CD8-positive, alpha-beta memory T cell (primary cell): ENCODE measurements at regions not wholly inside any gene's neighbourhood (a gene's known extent, or its start where the extent isn't known, plus 50 kb on each side); places are given as distances from the start of the nearest gene placed in this dataset.
A peak's percentile ranks its signal among the peaks of the same experiment; 100 is the strongest.

Source experiments
- CTCF ChIA-PET: fragments of 350-600 bp; sonication (Branson Sonifier 250); formaldehyde crosslinking; loops from one replicate; lab custom pipeline; 2021; ENCODE audit warnings: antibody characterized with exemption; lab: Charles Lee
- POLR2A ChIA-PET: fragments of 350-600 bp; sonication (Branson Sonifier 250); formaldehyde crosslinking; loops from one replicate; lab custom pipeline; 2021; ENCODE audit warnings: antibody characterized with exemption; lab: Charles Lee
- DNase-seq, 5 donors: peaks; one replicate each; pipeline versions ENCODE4 v3.0.0 to v3.0.0-alpha.2; 2020 to 2022; ENCODE audit warnings: mixed read lengths in 1 of 5
- H3K27ac ChIP-seq: one replicate; pipeline ENCODE4 v1.7.0; 2013; ENCODE audit warnings: low read depth, mild to moderate bottlenecking, low read length, moderate library complexity
- H3K27me3 ChIP-seq: 2 replicates; pipeline ENCODE4 v1.7.0; 2013; ENCODE audit warnings: low read length, mild to moderate bottlenecking; ENCODE audit not compliant: insufficient read depth, poor library complexity, severe bottlenecking
- H3K36me3 ChIP-seq: 2 replicates; pipeline ENCODE4 v1.7.0; 2013; ENCODE audit warnings: mild to moderate bottlenecking, low read length, moderate library complexity; ENCODE audit not compliant: insufficient read depth
- H3K4me1 ChIP-seq: 2 replicates; pipeline ENCODE4 v1.7.0; 2013; ENCODE audit warnings: mild to moderate bottlenecking, low read length, moderate library complexity; ENCODE audit not compliant: insufficient read depth
- H3K4me3 ChIP-seq: 2 replicates; pipeline ENCODE4 v1.7.0; 2013; ENCODE audit warnings: mild to moderate bottlenecking, low read length
- H3K9me3 ChIP-seq: 2 replicates; pipeline ENCODE4 v1.7.0; 2013; ENCODE audit warnings: mild to moderate bottlenecking, low read length
- H3K27ac Mint-ChIP-seq, 8 donors: one replicate each; pipeline ENCODE4 v1.8.0; 2020 to 2021; ENCODE audit warnings: mixed read lengths in 8 of 8, mild to moderate bottlenecking in 6 of 8, inconsistent platforms in 3 of 8, moderate library complexity in 3 of 8
- H3K27me3 Mint-ChIP-seq, 2 donors: one replicate each; pipeline ENCODE4 v1.8.0; 2020 to 2021; ENCODE audit warnings: mixed read lengths in 2 of 2, mild to moderate bottlenecking in 1 of 2, moderate library complexity in 1 of 2
- H3K36me3 Mint-ChIP-seq, 3 donors: one replicate each; pipeline ENCODE4 v1.8.0; 2020 to 2021; ENCODE audit warnings: mixed read lengths in 3 of 3, inconsistent platforms in 1 of 3, mild to moderate bottlenecking in 1 of 3
- H3K4me1 Mint-ChIP-seq, 3 donors: one replicate each; pipeline ENCODE4 v1.8.0; 2020 to 2021; ENCODE audit warnings: mixed read lengths in 3 of 3, inconsistent platforms in 1 of 3, mild to moderate bottlenecking in 1 of 3
- H3K4me3 Mint-ChIP-seq, 7 donors: one replicate each; pipeline ENCODE4 v1.8.0; 2020 to 2021; ENCODE audit warnings: mixed read lengths in 7 of 7, mild to moderate bottlenecking in 6 of 7, moderate library complexity in 4 of 7, inconsistent platforms in 2 of 7
- H3K9me3 Mint-ChIP-seq, 5 donors: one replicate each; pipeline ENCODE4 v1.8.0; 2020 to 2022; ENCODE audit warnings: mixed read lengths in 5 of 5, mild to moderate bottlenecking in 3 of 5, moderate library complexity in 2 of 5, inconsistent platforms in 1 of 5

GRCh38 chr7:25887795-25888559 is 264.0 kb upstream of the NFE2L3 start:
- ChIA-PET CTCF (interaction anchor here (1.0 to 2.1 kb wide), 2 partner anchors 174 to 478 kb away, joined by 3 to 6 read pairs; no protein-coding TSS in a partner anchor), POLR2A (no interaction called here)
- Mint-ChIP-seq H3K4me1 (peaks cover 3 to 4% (median 4%) of the 10 kb centered on the region in 3 donors), H3K9me3 (no peaks in the 10 kb centered on the region), H3K4me3 (no peak overlapping the region), H3K36me3 (peaks cover 0 to 2% (median 2%) of the 10 kb centered on the region in 3 donors), H3K27ac (no peak overlapping the region), H3K27me3 (peaks cover 17 to 43% of the 10 kb centered on the region in 2 donors)
- H3K27me3 ChIP-seq, result no peaks in the 10 kb centered on the region
- no peaks in the 10 kb centered on the region for H3K4me1 ChIP-seq
- no peak for DNase-seq
- H3K4me3 ChIP-seq, result no peak overlapping the region
- H3K27ac ChIP-seq, result no peak overlapping the region
- no peaks in the 10 kb centered on the region for H3K9me3 ChIP-seq
- no peaks in the 10 kb centered on the region for H3K36me3 ChIP-seq

GRCh38 chr7:25889765-25890164 is 262.2 kb upstream of the NFE2L3 start:
- CTCF ChIA-PET, result interaction anchor here (1.4 kb wide), 1 partner anchor 173 kb away, joined by 3 read pairs; no protein-coding TSS in a partner anchor
- POLR2A ChIA-PET, result no interaction called here

GRCh38 chr7:25891591-25891990 is 260.4 kb upstream of the NFE2L3 start:
- Mint-ChIP-seq H3K36me3 (peaks cover 0 to 2% (median 2%) of the 10 kb centered on the region in 3 donors), H3K4me3 (no peak overlapping the region), H3K9me3 (no peaks in the 10 kb centered on the region), H3K27me3 (peaks cover 13 to 19% of the 10 kb centered on the region in 2 donors), H3K27ac (peak overlapping the region in 1 of 8 donors; percentile 26), H3K4me1 (peaks cover 24 to 35% (median 34%) of the 10 kb centered on the region in 3 donors)
- no peak for DNase-seq
- Histone ChIP-seq H3K27me3 (no peaks in the 10 kb centered on the region), H3K9me3 (no peaks in the 10 kb centered on the region), H3K36me3 (no peaks in the 10 kb centered on the region), H3K4me1 (peaks cover 15% of the 10 kb centered on the region), H3K27ac (no peak overlapping the region), H3K4me3 (no peak overlapping the region)
- CTCF ChIA-PET, result interaction anchor here (1.0 to 7.0 kb wide), 6 partner anchors 10 to 1269 kb away, joined by 3 to 85 read pairs (median 26); no protein-coding TSS in a partner anchor
- POLR2A ChIA-PET, result interaction anchor here (2.4 kb wide), 1 partner anchor 473 kb away, joined by 7 read pairs; no protein-coding TSS in a partner anchor

More at GRCh38 chr7:25889765-25890164, 262.2 kb upstream of the NFE2L3 start:
- H3K27ac Mint-ChIP-seq, result peak overlapping the region in 1 of 8 donors; percentile 61
- H3K9me3 Mint-ChIP-seq, result no peaks in the 10 kb centered on the region
- H3K4me1 Mint-ChIP-seq, result peaks cover 16 to 22% (median 21%) of the 10 kb centered on the region in 3 donors
- H3K27ac ChIP-seq, result no peak overlapping the region
- peaks cover 12 to 30% of the 10 kb centered on the region in 2 donors for H3K27me3 Mint-ChIP-seq
- no peak overlapping the region for H3K4me3 ChIP-seq
- no peak overlapping the region for H3K4me3 Mint-ChIP-seq
- peaks cover 0 to 2% (median 2%) of the 10 kb centered on the region in 3 donors for H3K36me3 Mint-ChIP-seq
- H3K4me1 ChIP-seq, result peaks cover 10% of the 10 kb centered on the region
- no peak for DNase-seq
- H3K36me3 ChIP-seq, result no peaks in the 10 kb centered on the region
- no peaks in the 10 kb centered on the region for H3K9me3 ChIP-seq
- H3K27me3 ChIP-seq, result no peaks in the 10 kb centered on the region

GRCh38 chr7:25893436-25893835 is 258.6 kb upstream of the NFE2L3 start:
- H3K4me1 ChIP-seq, result peaks cover 15% of the 10 kb centered on the region
- no peaks in the 10 kb centered on the region for H3K9me3 ChIP-seq
- peaks cover 12 to 15% of the 10 kb centered on the region in 2 donors for H3K27me3 Mint-ChIP-seq
- H3K27ac ChIP-seq, result no peak overlapping the region
- H3K27me3 ChIP-seq, result no peaks in the 10 kb centered on the region
- no peaks in the 10 kb centered on the region for H3K9me3 Mint-ChIP-seq
- peaks cover 0 to 2% (median 2%) of the 10 kb centered on the region in 3 donors for H3K36me3 Mint-ChIP-seq
- peak overlapping the region; percentile 67 for H3K4me3 ChIP-seq
- POLR2A ChIA-PET, result interaction anchor here (1.0 to 2.4 kb wide), 2 partner anchors 308 to 471 kb away, joined by 3 to 7 read pairs; partner anchors contain the start of gene CBX3
- peak in 1 of 5 donors; percentile 5 for DNase-seq
- H3K4me1 Mint-ChIP-seq, result peaks cover 24 to 35% (median 34%) of the 10 kb centered on the region in 3 donors
- CTCF ChIA-PET, result interaction anchor here (0.6 to 7.0 kb wide), 39 partner anchors 9 to 1287 kb away, joined by 3 to 85 read pairs (median 5); partner anchors contain the start of gene SNX10
- H3K4me3 Mint-ChIP-seq, result peak overlapping the region; percentile 83 to 92 (median 90)
- H3K36me3 ChIP-seq, result no peaks in the 10 kb centered on the region
- H3K27ac Mint-ChIP-seq, result peak overlapping the region in 3 of 8 donors; percentile 63 to 96 (median 91)

- Histone ChIP-seq H3K27me3 (no peaks in the 10 kb centered on the region), H3K4me3 (no peak overlapping the region), H3K27ac (no peak overlapping the region), H3K36me3 (no peaks in the 10 kb centered on the region), H3K4me1 (peaks cover 15% of the 10 kb centered on the region), H3K9me3 (no peaks in the 10 kb centered on the region)
- Mint-ChIP-seq H3K9me3 (no peaks in the 10 kb centered on the region), H3K4me3 (peak overlapping the region; percentile 11 to 82 (median 48)), H3K27ac (peak overlapping the region in 3 of 8 donors; percentile 3 to 46 (median 34)), H3K36me3 (peaks cover 0 to 2% (median under 1%) of the 10 kb centered on the region in 3 donors), H3K4me1 (peaks cover 24 to 35% (median 34%) of the 10 kb centered on the region in 3 donors), H3K27me3 (peaks cover 8 to 12% of the 10 kb centered on the region in 2 donors)
- DNase-seq, result peak in 3 of 5 donors; percentile 23 to 60 (median 46)
- POLR2A ChIA-PET, result no interaction called here
- CTCF ChIA-PET, result interaction anchor here (1.0 to 7.0 kb wide), 26 partner anchors 10 to 1267 kb away, joined by 3 to 85 read pairs (median 4); partner anchors contain the start of genes NFE2L3 and SNX10
Observed at GRCh38 chr7:25894002-25894901, 257.7 kb upstream of the NFE2L3 start.

- peaks cover 24 to 35% (median 34%) of the 10 kb centered on the region in 3 donors for H3K4me1 Mint-ChIP-seq
- H3K4me3 Mint-ChIP-seq, result peak overlapping the region in 6 of 7 donors; percentile 60 to 80 (median 64)
- POLR2A ChIA-PET, result no interaction called here
- no peaks in the 10 kb centered on the region for H3K36me3 ChIP-seq
- H3K9me3 Mint-ChIP-seq, result no peaks in the 10 kb centered on the region
- peak overlapping the region; percentile 30 for H3K4me3 ChIP-seq
- peaks cover under 1 to 8% of the 10 kb centered on the region in 2 donors for H3K27me3 Mint-ChIP-seq
- H3K9me3 ChIP-seq, result no peaks in the 10 kb centered on the region
- no peaks in the 10 kb centered on the region for H3K27me3 ChIP-seq
- H3K27ac Mint-ChIP-seq, result peak overlapping the region in 1 of 8 donors; percentile 9
- H3K27ac ChIP-seq, result no peak overlapping the region
- H3K36me3 Mint-ChIP-seq, result peaks cover 0 to 2% (median 0%) of the 10 kb centered on the region in 3 donors
- CTCF ChIA-PET, result interaction anchor here (1.0 to 7.0 kb wide), 20 partner anchors 10 to 1266 kb away, joined by 3 to 85 read pairs (median 4); partner anchors contain the start of genes NFE2L3 and SNX10
- peaks cover 15% of the 10 kb centered on the region for H3K4me1 ChIP-seq
- DNase-seq, result peak; percentile 37 to 69 (median 50)
Observed at GRCh38 chr7:25894902-25895791, 256.9 kb upstream of the NFE2L3 start.
